ENCODE measurements at regions not wholly inside any gene's neighbourhood (a gene's known extent, or its start where the extent isn't known, plus 50 kb on each side); places are given as distances from the start of the nearest gene placed in this dataset.
A peak's percentile ranks its signal among the peaks of the same experiment; 100 is the strongest.
"Not testable (repeated sequence)": the region's sequence is repeated elsewhere in the genome, so short reads cannot be mapped to it uniquely, and the experiment has no call there.

DNA sequence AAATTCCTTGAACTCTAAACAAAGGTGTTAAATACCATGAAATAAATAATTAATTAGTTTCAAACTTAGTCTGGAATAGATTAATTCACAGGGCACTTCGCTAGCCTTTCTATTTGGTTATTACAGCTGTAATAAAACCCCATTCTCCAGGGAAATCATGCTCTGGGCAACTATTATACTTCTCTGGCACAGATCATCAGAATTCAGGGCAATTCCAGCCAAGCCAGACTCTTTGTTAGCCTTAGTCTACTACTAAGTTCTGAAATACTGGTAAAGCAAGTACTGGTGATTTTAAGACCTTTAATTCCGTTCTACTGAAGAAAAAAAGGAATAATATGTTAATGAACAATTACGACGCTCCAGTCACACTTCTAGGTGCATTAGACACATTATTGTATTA lies 123.4 kb upstream of the PDE1A start:
- DNase-seq: no peak

GRCh38 chr2:182552232-182552631 lies 125.4 kb upstream of the PDE1A start:
- not testable (repeated sequence) for DNase-seq

DNA sequence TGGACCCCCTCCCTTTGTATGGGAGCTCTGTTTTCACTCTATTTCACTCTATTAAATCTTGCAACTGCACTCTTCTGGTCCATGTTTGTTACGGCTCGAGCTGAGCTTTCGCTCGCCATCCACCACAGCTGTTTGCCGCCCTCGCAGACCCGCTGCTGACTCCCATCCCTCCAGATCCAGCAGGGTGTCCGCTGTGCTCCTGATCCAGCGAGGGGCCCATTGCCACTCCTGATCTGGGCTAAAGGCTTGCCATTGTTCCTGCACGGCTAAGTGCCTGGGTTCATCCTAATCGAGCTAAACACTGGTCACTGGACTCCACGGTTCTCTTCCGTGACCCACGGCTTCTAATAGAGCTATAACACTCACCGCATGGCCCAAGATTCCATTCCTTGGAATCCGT lies 125.9 kb upstream of the PDE1A start:
- not testable (repeated sequence) for DNase-seq

DNA sequence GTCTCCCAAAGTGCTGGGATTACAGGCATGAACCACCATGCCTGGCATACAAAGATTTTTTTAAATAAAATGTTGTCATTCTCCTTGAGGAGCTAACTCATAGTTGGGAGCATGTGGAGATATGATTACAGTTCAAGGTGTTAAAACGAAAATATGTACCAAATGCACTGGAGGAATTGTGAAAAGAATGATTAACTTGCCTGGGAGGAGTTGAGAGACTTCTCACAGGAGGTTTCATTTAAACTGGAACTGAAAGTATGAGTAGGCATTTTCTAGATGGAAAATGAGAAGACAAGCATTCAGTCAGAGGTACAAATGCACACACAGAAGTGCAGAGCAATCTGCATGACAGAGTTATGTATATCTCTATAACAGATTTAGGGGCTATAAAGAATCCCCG lies 126.6 kb upstream of the PDE1A start:
- no peak for DNase-seq

- DNase-seq: no peak
These were observed 128.1 kb upstream of the PDE1A start for GRCh38 chr2:182554950-182555349.

DNA sequence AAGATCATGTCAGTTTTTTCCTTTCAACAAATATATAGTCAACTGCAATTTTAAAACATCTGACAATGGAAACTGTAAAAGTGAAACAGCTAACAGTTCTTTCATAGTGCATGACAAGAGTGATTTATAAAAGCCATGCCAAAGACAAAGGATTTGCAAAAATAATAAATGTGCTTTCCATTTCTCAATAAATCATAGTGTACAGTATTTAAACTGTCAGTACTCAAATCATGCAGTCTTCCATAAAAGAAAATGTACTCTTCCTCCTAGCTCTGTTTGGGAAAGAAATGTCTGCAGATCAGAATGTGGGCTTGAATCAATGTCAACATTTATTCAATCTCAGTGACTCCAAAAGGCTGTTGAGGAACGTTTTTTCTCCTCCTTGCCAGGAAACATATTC lies 131.7 kb upstream of the PDE1A start:
- DNase-seq: no peak

DNA sequence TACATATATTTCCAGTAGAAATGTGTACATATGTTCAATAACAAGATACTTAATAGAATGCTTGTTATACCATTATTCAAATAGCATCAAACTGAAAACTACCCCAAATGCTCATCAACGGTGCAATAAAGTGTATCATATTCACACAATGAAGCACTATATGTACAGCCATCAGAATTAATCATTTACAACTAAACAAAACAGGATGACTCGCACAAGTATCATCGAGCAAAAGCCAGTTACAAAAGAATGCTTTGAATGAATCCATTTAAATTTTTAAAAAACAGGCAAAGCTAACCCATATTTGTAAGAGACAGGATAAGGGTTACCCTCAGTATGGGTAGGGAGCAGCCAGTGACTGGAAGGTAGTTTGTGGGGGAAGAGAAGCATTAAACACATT lies 132.8 kb upstream of the PDE1A start:
- DNase-seq: no peak

DNA sequence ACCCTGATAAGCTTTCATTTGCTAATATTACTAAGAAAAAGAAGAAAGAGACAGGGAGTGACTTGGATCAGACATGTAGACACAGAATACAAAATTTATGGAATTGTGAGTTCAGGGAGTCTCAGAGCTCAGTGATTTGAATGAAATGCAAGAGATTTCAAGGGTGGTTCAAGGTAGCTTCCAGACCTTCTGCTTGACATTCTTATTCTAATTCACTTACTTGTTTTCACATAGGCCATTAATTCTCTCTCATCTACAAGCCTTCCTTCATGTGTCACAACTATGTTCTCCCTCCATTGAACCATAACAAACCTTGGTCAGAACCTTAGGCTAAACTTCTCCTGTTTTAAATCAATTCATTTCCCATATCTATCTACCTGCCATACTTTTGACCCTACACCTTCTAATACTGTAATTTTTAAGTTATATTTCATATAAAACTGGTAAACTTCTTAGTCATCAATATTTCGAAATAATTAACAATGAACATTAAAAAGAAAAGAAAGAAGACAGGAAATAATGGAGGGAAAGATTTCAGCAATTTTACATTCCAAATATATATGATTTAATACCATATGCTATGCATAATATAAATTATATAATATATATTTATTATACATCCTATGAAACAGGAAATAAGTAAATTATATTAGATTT lies 139.2 kb upstream of the PDE1A start:
- no peak for DNase-seq

- no peak for DNase-seq
These were observed 142.5 kb upstream of the DNAJC10 start for GRCh38 chr2:182573553-182573952.

DNA sequence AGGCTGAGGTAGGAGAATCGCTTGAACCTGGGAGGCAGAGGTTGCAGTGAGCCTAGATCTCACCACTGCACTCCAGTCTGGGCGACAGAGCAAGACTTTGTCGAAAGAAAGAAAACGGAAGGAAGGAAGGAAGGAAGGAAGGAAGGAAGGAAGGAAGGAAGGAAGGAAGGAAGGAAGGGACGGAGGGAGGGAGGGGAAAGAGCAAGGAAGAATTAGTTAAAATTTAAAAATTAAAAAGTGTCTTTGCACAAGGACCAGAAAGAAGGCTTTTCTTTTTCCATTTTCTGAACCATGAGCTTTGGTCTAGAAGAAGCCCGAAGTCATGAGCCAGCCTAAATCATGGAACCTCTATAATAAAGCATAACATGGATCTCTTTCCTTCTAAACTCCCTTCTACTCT lies 138.2 kb upstream of the DNAJC10 start:
- DNase-seq: no peak

DNA sequence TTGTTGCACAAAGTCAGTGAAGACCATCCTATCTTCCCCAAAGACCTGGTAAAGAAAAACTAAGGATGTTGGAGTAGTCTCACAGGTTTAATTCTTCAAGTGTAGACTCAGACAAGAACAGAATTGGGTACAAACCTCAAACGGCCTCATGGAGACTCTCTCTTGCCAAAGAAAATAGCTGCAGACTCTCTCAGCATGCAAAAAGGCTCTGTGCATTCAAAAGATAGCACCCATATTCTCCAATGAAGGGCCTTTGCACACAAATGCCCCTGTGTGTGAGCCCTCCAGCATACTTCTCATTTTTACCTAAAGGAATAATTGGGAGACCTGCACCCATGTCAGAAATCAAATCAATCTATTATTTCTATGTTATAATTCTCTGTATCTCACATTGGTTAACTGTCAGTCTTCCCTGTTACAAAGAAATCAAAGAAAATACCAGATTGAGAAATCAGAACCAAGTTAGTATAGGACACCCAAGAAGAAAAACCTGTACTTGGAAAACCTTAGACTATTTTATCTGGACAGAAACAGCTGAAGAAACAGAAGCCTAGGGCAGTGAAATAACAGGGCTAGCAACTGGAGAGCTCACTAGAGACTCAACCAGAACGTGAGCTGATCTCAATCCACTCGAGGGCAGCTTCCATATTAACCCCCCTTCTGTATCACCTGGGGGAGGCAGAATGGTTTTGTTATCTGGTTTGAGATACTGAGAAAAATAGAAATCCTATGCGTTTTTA lies 134.7 kb upstream of the DNAJC10 start:
- no peak for DNase-seq

DNA sequence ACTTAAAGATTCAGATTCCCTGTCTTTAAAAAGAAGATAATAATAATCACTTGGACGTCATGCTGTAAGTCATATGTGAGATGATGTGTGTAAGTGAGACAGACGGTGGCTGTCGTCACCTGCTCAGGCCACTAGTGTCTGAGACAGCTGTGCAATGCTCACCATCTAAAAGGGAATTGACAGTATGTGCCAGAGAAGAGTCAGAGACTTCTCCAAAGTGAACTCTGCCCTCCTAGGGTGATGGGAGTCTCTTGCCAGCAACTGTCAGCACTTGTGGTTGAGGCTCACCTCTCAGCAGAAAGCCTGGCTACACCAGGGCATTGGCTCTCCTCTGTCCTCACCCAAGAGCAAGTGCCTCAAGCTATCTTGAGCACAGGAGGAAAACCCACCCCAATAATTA lies 131.6 kb upstream of the DNAJC10 start:
- DNase-seq: no peak

- DNase-seq: no peak
These were observed 131.1 kb upstream of the DNAJC10 start for GRCh38 chr2:182585001-182585400.

DNA sequence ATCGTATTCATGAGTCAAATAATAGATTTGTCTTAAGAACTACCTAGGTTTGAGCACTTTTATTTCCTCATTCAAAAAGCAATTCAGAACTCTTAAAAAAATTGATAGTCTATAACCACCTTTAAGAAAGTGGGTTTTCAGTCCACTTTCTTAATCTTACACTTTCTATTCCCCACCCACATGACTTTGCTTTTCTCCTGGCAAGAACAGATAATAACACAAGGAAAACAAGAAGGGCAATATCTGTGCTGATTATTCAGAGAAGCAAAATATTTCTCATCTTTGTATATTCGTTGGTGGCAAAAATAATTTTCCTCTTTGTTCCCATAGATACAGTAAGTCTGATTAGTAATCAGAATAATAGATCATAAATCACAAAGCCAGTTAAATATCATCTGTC lies 130.6 kb upstream of the DNAJC10 start:
- DNase-seq: no peak

DNA sequence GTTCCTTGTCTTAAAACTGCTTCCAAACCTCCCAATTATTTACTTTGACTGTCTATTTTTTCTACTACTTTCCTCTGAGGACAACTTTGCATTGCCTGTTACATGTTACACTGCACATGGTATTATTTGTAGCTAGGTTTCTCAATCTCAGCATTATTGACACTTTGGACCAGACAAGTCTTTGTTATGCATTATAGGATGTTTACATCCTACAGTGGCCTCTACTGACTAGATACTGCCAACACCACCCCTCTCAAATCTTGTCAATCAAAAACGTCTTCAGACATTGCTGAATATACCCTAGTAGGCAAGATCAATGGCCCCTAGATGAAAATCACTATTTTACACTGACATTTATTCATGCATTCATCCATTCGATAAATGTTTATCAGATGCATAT lies 129.6 kb upstream of the DNAJC10 start:
- DNase-seq: no peak

DNA sequence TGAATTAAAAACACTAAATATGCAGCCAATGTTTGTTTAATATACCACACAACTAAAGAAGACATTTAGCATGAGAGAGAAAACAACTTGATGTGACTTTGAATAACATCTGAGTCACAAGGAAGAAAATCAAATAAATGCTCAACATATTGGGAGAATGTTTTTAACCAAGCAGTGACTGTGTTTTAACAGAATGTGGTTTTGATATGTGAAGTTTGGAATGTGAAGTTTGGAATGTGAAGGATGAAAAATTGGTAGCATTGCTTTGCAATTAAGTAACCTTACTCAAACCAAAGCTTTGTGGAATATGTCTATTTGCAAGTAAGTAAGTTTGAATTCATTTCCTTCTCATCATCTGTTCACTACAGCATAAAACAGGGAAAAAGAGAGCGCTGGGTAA lies 128.2 kb upstream of the DNAJC10 start:
- no peak for DNase-seq

GRCh38 chr2:182589121-182589520 lies 126.9 kb upstream of the DNAJC10 start:
- no peak for DNase-seq

GRCh38 chr2:182591774-182592173 lies 124.3 kb upstream of the DNAJC10 start:
- DNase-seq: no peak

DNA sequence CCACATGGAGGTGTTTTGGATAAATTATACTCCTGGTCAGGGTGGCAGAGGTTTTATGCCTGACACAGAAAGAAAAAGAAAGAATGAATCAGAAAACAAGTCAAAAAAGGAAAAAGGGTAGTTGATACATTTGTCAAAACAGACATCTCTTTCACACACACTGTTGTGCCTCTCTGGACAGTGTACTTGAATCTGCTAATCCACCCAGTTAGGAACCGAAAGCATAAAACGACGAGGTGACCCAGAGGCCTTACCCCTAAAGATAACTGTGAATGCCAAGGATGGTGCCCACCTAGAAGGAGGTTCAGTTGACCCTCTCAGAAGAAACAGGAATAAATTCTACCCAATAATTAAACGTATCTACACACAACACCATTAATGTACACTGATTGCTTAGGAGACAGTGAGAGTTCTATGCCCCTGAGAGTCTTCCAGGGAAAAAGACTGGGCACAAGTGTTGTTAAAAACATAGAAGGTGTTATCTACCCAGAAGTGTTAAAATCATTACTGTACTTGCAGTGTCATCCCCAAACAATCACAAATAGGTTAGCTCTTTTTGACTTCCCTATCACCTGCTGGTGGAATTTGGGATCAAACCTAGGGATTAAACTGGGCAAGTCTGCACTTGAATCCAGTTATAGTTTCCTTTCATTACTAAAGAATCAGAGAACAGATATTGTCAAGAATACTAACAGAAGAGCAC lies 123.2 kb upstream of the DNAJC10 start:
- no peak for DNase-seq

GRCh38 chr2:182593394-182593975 lies 122.6 kb upstream of the DNAJC10 start:
- DNase-seq: peak; percentile 56

- no peak for DNase-seq
These were observed 121.8 kb upstream of the DNAJC10 start for GRCh38 chr2:182594286-182594685.

GRCh38 chr2:182595650-182596049 lies 120.4 kb upstream of the DNAJC10 start:
- DNase-seq: no peak

GRCh38 chr2:182597570-182598295 lies 118.3 kb upstream of the DNAJC10 start:
- DNase-seq: no peak
